Endothelial cell of umbilical vein (primary cell): ENCODE measurements at regions not wholly inside any gene's neighbourhood (a gene's known extent, or its start where the extent isn't known, plus 50 kb on each side); places are given as distances from the start of the nearest gene placed in this dataset.
A peak's percentile ranks its signal among the peaks of the same experiment; 100 is the strongest.

Experiments
- BruUV-seq: library from RNA; stranded (reverse); fragments of 400-500 nt; replicated peaks from 2 replicates; lab custom pipeline; 2021; lab: Mats Ljungman, UMichigan
- CTCF ChIA-PET: fragments of 300-600, 350-600 bp; sonication (Branson Sonifier 250); formaldehyde crosslinking; loops from one replicate; lab custom pipeline; 2021; ENCODE audit warnings: antibody characterized with exemption, inconsistent platforms; lab: Charles Lee
- POLR2A ChIA-PET: fragments of 300-600, 350-600 bp; sonication (Branson Sonifier 250); formaldehyde crosslinking; loops from one replicate; lab custom pipeline; 2021; ENCODE audit warnings: antibody characterized with exemption, inconsistent platforms; lab: Charles Lee
- DNase-seq: peaks from one replicate; pipeline ENCODE4 v3.0.0-alpha.2; 2011; ENCODE audit warnings: low read depth, low spot score
- FAIRE-seq: peaks from 2 replicates; lab custom pipeline; 2011; peaks lifted over from hg19 to GRCh38; lab: Jason Lieb, UNC
- H2AFZ ChIP-seq: 2 replicates; pipeline ENCODE4 v1.6.0; 2012; ENCODE audit warnings: low read depth, low read length, control low read depth, inconsistent platforms
- H3K27ac ChIP-seq: 2 replicates; pipeline ENCODE4 v1.5.1; 2011; ENCODE audit warnings: low read depth, mild to moderate bottlenecking, control low read depth, low read length, moderate library complexity; ENCODE audit not compliant: insufficient read depth
- H3K27me3 ChIP-seq, 2 experiments: 2 replicates each; pipeline versions ENCODE4 v1.6.0 to v1.6.1; 2011; ENCODE audit warnings: low read length in 2 of 2, mixed read lengths in 1 of 2; ENCODE audit not compliant: control insufficient read depth in 2 of 2, insufficient read depth in 2 of 2
- H3K36me3 ChIP-seq, 2 experiments: 2 replicates in 1 of 2; 3 replicates in 1 of 2; pipeline ENCODE4 v1.5.1; 2011; ENCODE audit warnings: low read length in 2 of 2, mild to moderate bottlenecking in 1 of 2, moderate library complexity in 1 of 2; ENCODE audit not compliant: control insufficient read depth in 2 of 2, insufficient read depth in 2 of 2; ENCODE audit errors: extremely low read depth in 1 of 2
- H3K4me1 ChIP-seq: 3 replicates; pipeline ENCODE4 v1.5.1; 2011; ENCODE audit warnings: mild to moderate bottlenecking, low read length; ENCODE audit not compliant: control insufficient read depth, insufficient read depth; ENCODE audit errors: extremely low read depth
- H3K4me2 ChIP-seq: 2 replicates; pipeline ENCODE4 v1.6.1; 2011; ENCODE audit warnings: low read length, control low read depth, mixed read lengths; ENCODE audit not compliant: insufficient read depth
- H3K4me3 ChIP-seq, 3 experiments: fragments of 200-600 bp in 1 of 3; sonication (generic), shearing (Covaris generic) in 1 of 3; replicated peaks in 1 of 3; 2 replicates each; pipeline ENCODE4 v1.5.1; 2011 to 2016; ENCODE audit warnings: control low read depth in 3 of 3, low read length in 3 of 3, mild to moderate bottlenecking in 2 of 3, inconsistent platforms in 1 of 3, low read depth in 1 of 3, moderate library complexity in 1 of 3; ENCODE audit not compliant: insufficient read depth in 1 of 3
- H3K79me2 ChIP-seq: 2 replicates; pipeline ENCODE4 v1.6.0; 2012; ENCODE audit warnings: low read length, inconsistent platforms; ENCODE audit not compliant: control insufficient read depth, insufficient read depth
- H3K9ac ChIP-seq: replicated peaks from 2 replicates; pipeline ENCODE3; 2011; ENCODE audit warnings: low read length, control low read depth; ENCODE audit not compliant: insufficient read depth; ENCODE audit errors: extremely low read depth
- H3K9me1 ChIP-seq: replicated peaks from 3 replicates; pipeline ENCODE4 v1.6.0; 2011; ENCODE audit warnings: mild to moderate bottlenecking, low read length; ENCODE audit not compliant: control insufficient read depth, insufficient read depth; ENCODE audit errors: extremely low read depth
- H3K9me3 ChIP-seq: replicated peaks from 2 replicates; pipeline ENCODE4 v1.5.1; 2012; ENCODE audit warnings: low read length, inconsistent platforms; ENCODE audit not compliant: control insufficient read depth, insufficient read depth
- H4K20me1 ChIP-seq: replicated peaks from 2 replicates; pipeline ENCODE3; 2011; ENCODE audit warnings: mild to moderate bottlenecking, low read length; ENCODE audit not compliant: control insufficient read depth, insufficient read depth; ENCODE audit errors: extremely low read depth
- CTCF ChIP-seq, 2 donors: IDR thresholded peaks; 1 replicate in 1 of 2; 2 replicates in 1 of 2; pipeline ENCODE4 v1.5.1; 2011; ENCODE audit warnings: low read length in 2 of 2, mild to moderate bottlenecking in 2 of 2, moderate library complexity in 2 of 2, control low read depth in 1 of 2, inconsistent platforms in 1 of 2, low read depth in 1 of 2; ENCODE audit not compliant: insufficient read depth in 1 of 2; ENCODE audit errors: extremely low read depth in 1 of 2
- EZH2 ChIP-seq: IDR thresholded peaks from 2 replicates; pipeline ENCODE4 v1.6.1; 2012; ENCODE audit warnings: borderline replicate concordance, low read depth, mild to moderate bottlenecking, moderate library complexity, low read length, inconsistent platforms; ENCODE audit not compliant: severe bottlenecking
- FOS ChIP-seq: IDR thresholded peaks from 2 replicates; pipeline ENCODE4 v1.6.1; 2011; ENCODE audit warnings: mild to moderate bottlenecking, low read length, moderate library complexity, borderline replicate concordance; ENCODE audit not compliant: insufficient read depth
- GATA2 ChIP-seq: IDR thresholded peaks from 2 replicates; pipeline ENCODE4 v1.7.0; 2011; ENCODE audit warnings: low read depth, mild to moderate bottlenecking, moderate library complexity, mixed read lengths, low read length; ENCODE audit not compliant: insufficient read length, insufficient read depth
- JUN ChIP-seq: IDR thresholded peaks from 2 replicates; pipeline ENCODE4 v1.6.1; 2011; ENCODE audit warnings: borderline replicate concordance, low read depth; ENCODE audit not compliant: insufficient read length, insufficient read depth
- MAX ChIP-seq: IDR thresholded peaks from 2 replicates; pipeline ENCODE4 v1.6.1; 2011; ENCODE audit not compliant: insufficient read depth, insufficient read length
- MYC ChIP-seq: IDR thresholded peaks from one replicate; pipeline ENCODE4 v1.6.1; 2011; ENCODE audit warnings: mild to moderate bottlenecking, low read depth, low read length
- POLR2A ChIP-seq: IDR thresholded peaks from 2 replicates; pipeline ENCODE4 v1.6.1; 2012; ENCODE audit warnings: low read depth, mild to moderate bottlenecking, control low read depth, low read length
- POLR2AphosphoS5 ChIP-seq: IDR thresholded peaks from 2 replicates; pipeline ENCODE4 v1.6.1; 2012; ENCODE audit warnings: low read depth, mild to moderate bottlenecking, control low read depth, low read length, moderate library complexity; ENCODE audit not compliant: insufficient read depth
- dilution Hi-C: fragments of 300-500 bp; cut with MboI; formaldehyde crosslinking; loops from one replicate; pipeline ENCODE4 v1.15.0; 2019; ENCODE audit warnings: low sequenced_read_pairs; ENCODE audit not compliant: extremely low pct_ligation_motif_present
- intact Hi-C: fragments of 100-400 bp; cut with micrococcal nuclease; formaldehyde crosslinking; loops from one replicate; pipeline ENCODE4 v1.10.0; 2022

- H3K27ac ChIP-seq: peak overlapping the region; percentile 67
- BruUV-seq: no TSS peak
- H3K79me2 ChIP-seq: no peaks in the 10 kb centered on the region
- peaks cover 20% of the 10 kb centered on the region for H3K4me1 ChIP-seq
- no peaks in the 10 kb centered on the region for H3K9me1 ChIP-seq
- intact Hi-C loops: loop anchor here (2.0 kb wide), 1 partner anchor 15 kb away; no protein-coding TSS in a partner anchor
- no peaks in the 10 kb centered on the region for H3K27me3 ChIP-seq
- H3K9ac ChIP-seq: no peak overlapping the region
- no peaks in the 10 kb centered on the region for H3K36me3 ChIP-seq
- DNase-seq (no peak), FAIRE-seq (peak; percentile 52)
- ChIA-PET POLR2A (no interaction called here), CTCF (interaction anchor here (0.7 to 2.3 kb wide), 5 partner anchors 9 to 329 kb away, joined by 3 to 15 read pairs (median 8); partner anchors contain the start of genes AMIGO2 and PCED1B)
- no peak for TF ChIP-seq FOS
- no peak for TF ChIP-seq POLR2AphosphoS5
- no peak for TF ChIP-seq MAX
- TF ChIP-seq EZH2: no peak
- TF ChIP-seq GATA2: no peak
- no peak for TF ChIP-seq MYC
- no peak for TF ChIP-seq JUN
- no peak for TF ChIP-seq POLR2A
- TF ChIP-seq CTCF (IDR thresholded peaks at IDR 0.05; ENCODE audit: extremely low read depth in 1 of 2, insufficient read depth in 1 of 2, low read depth in 1 of 2, low read length in 2 of 2): no peak
- dilution Hi-C loops: no loop called here
- no peaks in the 10 kb centered on the region for H3K9me3 ChIP-seq
- H4K20me1 ChIP-seq: no peaks in the 10 kb centered on the region
- no peak overlapping the region for H3K4me3 ChIP-seq
- peak overlapping the region; percentile 64 for H3K4me2 ChIP-seq
- H2AFZ ChIP-seq: peak overlapping the region; percentile 62
Measured at GRCh38 chr12:47361389-47362021, 281.7 kb upstream of the AMIGO2 start.
